SK-N-SH treated with all-trans-retinoic acid at 6 μM for 48 hours (cell line): ENCODE measurements at regions not wholly inside any gene's neighbourhood (a gene's known extent, or its start where the extent isn't known, plus 50 kb on each side); places are given as distances from the start of the nearest gene placed in this dataset.
"Not testable (repeated sequence)": the region's sequence is repeated elsewhere in the genome, so short reads cannot be mapped to it uniquely, and the experiment has no call there.

Source experiments
- ATAC-seq: fragments of 200-7000 bp; cut with Tn5 transposase; 3 replicates; pipeline ENCODE4 v1.9.1; 2020; ENCODE audit warnings: mild to moderate bottlenecking, moderate library complexity
- ARNTL ChIP-seq: fragments of 450-650 bp; formaldehyde crosslinking; IDR thresholded peaks from 2 replicates; pipeline ENCODE4 v1.5.0; 2020; ENCODE audit warnings: low read depth, mild to moderate bottlenecking, moderate library complexity, borderline replicate concordance
- BACH2 ChIP-seq: fragments of 250-450 bp; sonication (Bioruptor Pico); IDR thresholded peaks from 2 replicates; pipeline ENCODE4 v1.9.0; 2021; ENCODE audit warnings: mild to moderate bottlenecking, borderline replicate concordance
- CSDC2 ChIP-seq: fragments of 250-450 bp; sonication (Bioruptor Pico); IDR thresholded peaks from 2 replicates; pipeline ENCODE4 v1.5.0; 2020; ENCODE audit warnings: mild to moderate bottlenecking, moderate library complexity
- ESRRG ChIP-seq: fragments of 250-450 bp; sonication (Bioruptor Pico); IDR thresholded peaks from 2 replicates; pipeline ENCODE4 v1.6.1; 2021; ENCODE audit warnings: mild to moderate bottlenecking
- ISL1 ChIP-seq: fragments of 250-450 bp; sonication (Bioruptor Pico); IDR thresholded peaks from 2 replicates; pipeline ENCODE4 v2.1.2; 2022; ENCODE audit warnings: mild to moderate bottlenecking, moderate library complexity
- OSR1 ChIP-seq: fragments of 250-450 bp; sonication (Bioruptor Pico); IDR thresholded peaks from 2 replicates; pipeline ENCODE4 v1.8.0; 2022; ENCODE audit warnings: moderate library complexity, mild to moderate bottlenecking, inconsistent platforms
- RARB ChIP-seq: fragments of 250-450 bp; sonication (Bioruptor Pico); IDR thresholded peaks from 2 replicates; pipeline ENCODE4 v1.8.0; 2021; ENCODE audit warnings: mild to moderate bottlenecking, moderate library complexity
- SNAI2 ChIP-seq: fragments of 250-450 bp; sonication (Bioruptor Pico); IDR thresholded peaks from 2 replicates; pipeline ENCODE4 v1.5.0; 2020; ENCODE audit warnings: mild to moderate bottlenecking, moderate library complexity
- TCF4 ChIP-seq: fragments of 250-450 bp; sonication (Bioruptor Pico); IDR thresholded peaks from 2 replicates; pipeline ENCODE4 v1.8.0; 2021; ENCODE audit warnings: mild to moderate bottlenecking, moderate library complexity, borderline replicate concordance
- TOX ChIP-seq: fragments of 250-450 bp; sonication (Bioruptor Pico); IDR thresholded peaks from 2 replicates; pipeline ENCODE4 v1.8.0; 2021; ENCODE audit warnings: mild to moderate bottlenecking, moderate library complexity, borderline replicate concordance
- ZC3H10 ChIP-seq: fragments of 250-450 bp; sonication (Bioruptor Pico); IDR thresholded peaks from 2 replicates; pipeline ENCODE4 v1.5.1; 2021; ENCODE audit warnings: mild to moderate bottlenecking, moderate library complexity
- ZFP3 ChIP-seq: fragments of 250-450 bp; sonication (Bioruptor Pico); IDR thresholded peaks from 2 replicates; pipeline ENCODE4 v1.5.0; 2020; ENCODE audit warnings: mild to moderate bottlenecking, moderate library complexity
- ZFP30 ChIP-seq: fragments of 450-650 bp; formaldehyde crosslinking; IDR thresholded peaks from 2 replicates; pipeline ENCODE4 v1.5.0; 2022; ENCODE audit warnings: mild to moderate bottlenecking, moderate library complexity
- ZNF565 ChIP-seq: fragments of 450-650 bp; formaldehyde crosslinking; conservative IDR thresholded peaks from 2 replicates; pipeline ENCODE4 v1.5.0; 2020; ENCODE audit warnings: low read depth, mild to moderate bottlenecking, moderate library complexity
- ZNF70 ChIP-seq: fragments of 450-650 bp; formaldehyde crosslinking; IDR thresholded peaks from 2 replicates; pipeline ENCODE4 v1.5.0; 2020; ENCODE audit warnings: mild to moderate bottlenecking, moderate library complexity
- ZNF8 ChIP-seq: fragments of 450-650 bp; formaldehyde crosslinking; IDR thresholded peaks from 2 replicates; pipeline ENCODE4 v1.5.0; 2020; ENCODE audit warnings: mild to moderate bottlenecking, moderate library complexity
- TF ChIP-seq, protein P1 (sequence below): fragments of 250-450 bp; sonication (Bioruptor Pico); IDR thresholded peaks from 2 replicates; pipeline ENCODE4 v1.8.0; 2020; ENCODE audit warnings: mild to moderate bottlenecking, moderate library complexity, borderline replicate concordance
- TF ChIP-seq, protein P2 (sequence below): fragments of 250-450 bp; sonication (Bioruptor Pico); IDR thresholded peaks from 2 replicates; pipeline ENCODE4 v1.5.0; 2020; ENCODE audit warnings: mild to moderate bottlenecking, moderate library complexity
- TF ChIP-seq, protein P3 (sequence below): fragments of 250-450 bp; sonication (Bioruptor Pico); IDR thresholded peaks from 2 replicates; pipeline ENCODE4 v1.8.0; 2021; ENCODE audit warnings: low read depth, mild to moderate bottlenecking, moderate library complexity, borderline replicate concordance
- TF ChIP-seq, protein P4 (sequence below): fragments of 250-450 bp; sonication (Bioruptor Pico); IDR thresholded peaks from 2 replicates; pipeline ENCODE4 v1.5.1; 2020; ENCODE audit warnings: low read depth, mild to moderate bottlenecking, moderate library complexity

DNA sequence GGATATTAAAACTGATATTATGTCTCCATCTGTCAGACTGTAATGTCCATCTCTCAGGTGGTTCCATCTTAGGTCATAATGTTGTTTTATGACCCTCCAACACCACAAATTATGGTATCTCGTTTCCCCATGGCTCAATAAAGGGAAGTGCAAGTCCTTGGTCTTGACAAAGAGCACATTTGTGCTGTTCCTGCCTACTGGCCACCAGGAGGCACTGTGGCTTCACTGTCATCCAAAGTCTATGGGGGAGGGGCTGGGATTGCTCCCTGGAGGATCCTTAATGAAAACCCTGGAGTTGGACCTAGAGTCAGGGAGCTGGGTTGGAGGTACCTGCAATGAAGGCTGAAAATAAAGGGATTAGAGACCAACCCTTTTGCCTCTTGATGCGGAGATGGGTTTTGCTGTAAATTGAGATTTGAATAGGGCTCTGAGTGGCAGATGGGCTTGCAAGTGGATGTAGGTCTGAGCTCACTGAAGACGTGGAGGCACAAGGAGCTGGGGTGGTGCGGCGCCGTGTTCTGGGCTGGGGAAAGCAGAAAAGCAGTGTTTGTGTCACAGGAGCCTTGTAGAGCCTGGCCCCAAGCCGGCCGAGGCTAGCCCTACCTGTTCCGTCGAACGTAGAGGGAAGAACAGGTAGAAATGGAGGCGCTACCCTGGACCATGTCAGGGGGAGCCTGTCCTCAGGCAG, 180.5 kb upstream of the PRSS58 start:
- no peak for TF ChIP-seq ZC3H10 (CRISPR knock-in tag)
- TF ChIP-seq ARNTL = no peak
- TF ChIP-seq, all 23 proteins: peak for 0
- peak; percentile 18; the same call in 2 of the 3 replicates for ATAC-seq

DNA sequence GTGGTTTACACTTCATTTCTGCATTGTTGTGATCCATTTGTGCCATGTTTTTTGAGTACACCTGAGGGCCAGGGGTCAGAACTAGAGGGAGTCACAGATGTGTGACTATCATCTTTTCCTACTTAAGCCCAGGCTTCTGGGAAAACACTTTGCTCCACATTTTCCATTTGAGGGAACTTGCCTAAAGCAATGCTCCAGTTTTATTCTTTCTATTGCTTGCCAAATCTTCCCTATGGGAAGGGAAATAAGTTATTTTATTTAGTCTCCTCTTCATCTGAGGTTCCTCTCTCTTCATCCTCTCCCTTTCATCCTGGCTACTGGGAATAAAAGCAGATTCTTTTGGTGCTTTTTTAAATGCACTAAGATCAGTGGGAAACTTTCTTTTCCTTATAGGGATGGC, 179.9 kb upstream of the PRSS58 start:
- ATAC-seq = no peak
- TF ChIP-seq TOX (no peak), CSDC2 (CRISPR knock-in tag) (no peak), ZC3H10 (CRISPR knock-in tag) (no peak), ESRRG (CRISPR knock-in tag) (no peak), TCF4 (CRISPR knock-in tag) (no peak), OSR1 (CRISPR knock-in tag) (no peak), RARB (CRISPR knock-in tag) (no peak), ZFP30 (CRISPR knock-in tag) (no peak), SNAI2 (CRISPR knock-in tag) (no peak), ZNF8 (CRISPR knock-in tag) (no peak), ZFP3 (CRISPR knock-in tag) (no peak), ARNTL (no peak)
- TF ChIP-seq, protein P1, sequence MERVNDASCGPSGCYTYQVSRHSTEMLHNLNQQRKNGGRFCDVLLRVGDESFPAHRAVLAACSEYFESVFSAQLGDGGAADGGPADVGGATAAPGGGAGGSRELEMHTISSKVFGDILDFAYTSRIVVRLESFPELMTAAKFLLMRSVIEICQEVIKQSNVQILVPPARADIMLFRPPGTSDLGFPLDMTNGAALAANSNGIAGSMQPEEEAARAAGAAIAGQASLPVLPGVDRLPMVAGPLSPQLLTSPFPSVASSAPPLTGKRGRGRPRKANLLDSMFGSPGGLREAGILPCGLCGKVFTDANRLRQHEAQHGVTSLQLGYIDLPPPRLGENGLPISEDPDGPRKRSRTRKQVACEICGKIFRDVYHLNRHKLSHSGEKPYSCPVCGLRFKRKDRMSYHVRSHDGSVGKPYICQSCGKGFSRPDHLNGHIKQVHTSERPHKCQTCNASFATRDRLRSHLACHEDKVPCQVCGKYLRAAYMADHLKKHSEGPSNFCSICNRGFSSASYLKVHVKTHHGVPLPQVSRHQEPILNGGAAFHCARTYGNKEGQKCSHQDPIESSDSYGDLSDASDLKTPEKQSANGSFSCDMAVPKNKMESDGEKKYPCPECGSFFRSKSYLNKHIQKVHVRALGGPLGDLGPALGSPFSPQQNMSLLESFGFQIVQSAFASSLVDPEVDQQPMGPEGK (CRISPR knock-in tag) = no peak
- TF ChIP-seq, protein P2, sequence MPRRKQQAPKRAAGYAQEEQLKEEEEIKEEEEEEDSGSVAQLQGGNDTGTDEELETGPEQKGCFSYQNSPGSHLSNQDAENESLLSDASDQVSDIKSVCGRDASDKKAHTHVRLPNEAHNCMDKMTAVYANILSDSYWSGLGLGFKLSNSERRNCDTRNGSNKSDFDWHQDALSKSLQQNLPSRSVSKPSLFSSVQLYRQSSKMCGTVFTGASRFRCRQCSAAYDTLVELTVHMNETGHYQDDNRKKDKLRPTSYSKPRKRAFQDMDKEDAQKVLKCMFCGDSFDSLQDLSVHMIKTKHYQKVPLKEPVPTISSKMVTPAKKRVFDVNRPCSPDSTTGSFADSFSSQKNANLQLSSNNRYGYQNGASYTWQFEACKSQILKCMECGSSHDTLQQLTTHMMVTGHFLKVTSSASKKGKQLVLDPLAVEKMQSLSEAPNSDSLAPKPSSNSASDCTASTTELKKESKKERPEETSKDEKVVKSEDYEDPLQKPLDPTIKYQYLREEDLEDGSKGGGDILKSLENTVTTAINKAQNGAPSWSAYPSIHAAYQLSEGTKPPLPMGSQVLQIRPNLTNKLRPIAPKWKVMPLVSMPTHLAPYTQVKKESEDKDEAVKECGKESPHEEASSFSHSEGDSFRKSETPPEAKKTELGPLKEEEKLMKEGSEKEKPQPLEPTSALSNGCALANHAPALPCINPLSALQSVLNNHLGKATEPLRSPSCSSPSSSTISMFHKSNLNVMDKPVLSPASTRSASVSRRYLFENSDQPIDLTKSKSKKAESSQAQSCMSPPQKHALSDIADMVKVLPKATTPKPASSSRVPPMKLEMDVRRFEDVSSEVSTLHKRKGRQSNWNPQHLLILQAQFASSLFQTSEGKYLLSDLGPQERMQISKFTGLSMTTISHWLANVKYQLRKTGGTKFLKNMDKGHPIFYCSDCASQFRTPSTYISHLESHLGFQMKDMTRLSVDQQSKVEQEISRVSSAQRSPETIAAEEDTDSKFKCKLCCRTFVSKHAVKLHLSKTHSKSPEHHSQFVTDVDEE (CRISPR knock-in tag) = no peak
- TF ChIP-seq, protein P3, sequence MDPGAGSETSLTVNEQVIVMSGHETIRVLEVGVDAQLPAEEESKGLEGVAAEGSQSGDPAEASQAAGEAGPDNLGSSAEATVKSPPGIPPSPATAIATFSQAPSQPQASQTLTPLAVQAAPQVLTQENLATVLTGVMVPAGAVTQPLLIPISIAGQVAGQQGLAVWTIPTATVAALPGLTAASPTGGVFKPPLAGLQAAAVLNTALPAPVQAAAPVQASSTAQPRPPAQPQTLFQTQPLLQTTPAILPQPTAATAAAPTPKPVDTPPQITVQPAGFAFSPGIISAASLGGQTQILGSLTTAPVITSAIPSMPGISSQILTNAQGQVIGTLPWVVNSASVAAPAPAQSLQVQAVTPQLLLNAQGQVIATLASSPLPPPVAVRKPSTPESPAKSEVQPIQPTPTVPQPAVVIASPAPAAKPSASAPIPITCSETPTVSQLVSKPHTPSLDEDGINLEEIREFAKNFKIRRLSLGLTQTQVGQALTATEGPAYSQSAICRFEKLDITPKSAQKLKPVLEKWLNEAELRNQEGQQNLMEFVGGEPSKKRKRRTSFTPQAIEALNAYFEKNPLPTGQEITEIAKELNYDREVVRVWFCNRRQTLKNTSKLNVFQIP (CRISPR knock-in tag) = no peak

DNA sequence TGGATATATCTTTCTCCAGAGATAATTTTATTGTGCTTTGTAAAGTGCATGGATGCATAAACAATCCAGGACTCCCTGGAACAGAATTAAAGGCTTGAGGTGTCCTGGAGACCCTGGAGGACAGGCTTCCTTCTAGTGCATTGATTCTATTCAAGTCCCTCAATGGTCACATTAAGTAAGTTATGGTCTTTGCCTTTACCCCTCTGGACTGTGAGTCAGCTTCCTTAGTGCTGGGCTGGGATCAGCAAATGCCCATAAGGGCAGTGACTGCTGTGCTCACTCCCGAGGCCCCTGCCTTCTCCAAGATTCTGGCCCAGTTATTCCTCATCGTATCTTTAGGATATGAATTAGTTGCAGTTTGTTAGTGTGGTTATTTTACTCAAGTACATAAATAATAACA, 178.7 kb upstream of the PRSS58 start:
- TF ChIP-seq, protein P4, sequence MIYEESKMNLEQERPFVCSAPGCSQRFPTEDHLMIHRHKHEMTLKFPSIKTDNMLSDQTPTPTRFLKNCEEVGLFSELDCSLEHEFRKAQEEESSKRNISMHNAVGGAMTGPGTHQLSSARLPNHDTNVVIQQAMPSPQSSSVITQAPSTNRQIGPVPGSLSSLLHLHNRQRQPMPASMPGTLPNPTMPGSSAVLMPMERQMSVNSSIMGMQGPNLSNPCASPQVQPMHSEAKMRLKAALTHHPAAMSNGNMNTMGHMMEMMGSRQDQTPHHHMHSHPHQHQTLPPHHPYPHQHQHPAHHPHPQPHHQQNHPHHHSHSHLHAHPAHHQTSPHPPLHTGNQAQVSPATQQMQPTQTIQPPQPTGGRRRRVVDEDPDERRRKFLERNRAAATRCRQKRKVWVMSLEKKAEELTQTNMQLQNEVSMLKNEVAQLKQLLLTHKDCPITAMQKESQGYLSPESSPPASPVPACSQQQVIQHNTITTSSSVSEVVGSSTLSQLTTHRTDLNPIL = no peak
- TF ChIP-seq SNAI2 (CRISPR knock-in tag) = no peak
- TF ChIP-seq, all 23 proteins: peak for 0
- ATAC-seq = no peak

DNA sequence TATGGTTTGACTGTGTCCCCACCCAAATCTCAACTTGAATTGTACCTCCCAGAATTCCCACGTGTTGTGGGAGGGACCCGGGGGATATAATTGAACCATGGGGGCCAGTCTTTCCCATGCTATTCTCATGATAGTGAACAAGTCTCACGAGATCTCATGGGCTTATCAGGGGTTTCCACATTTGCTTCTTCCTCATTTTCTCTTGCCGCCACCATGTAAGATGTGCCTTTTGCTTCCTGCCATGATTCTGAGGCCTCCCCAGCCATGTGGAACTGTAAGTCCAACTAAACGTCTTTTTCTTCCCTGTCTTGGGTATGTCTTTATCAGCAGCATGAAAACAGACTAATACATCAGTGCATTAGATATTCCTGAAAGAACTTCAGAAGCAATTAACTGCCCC, 177.7 kb upstream of the PRSS58 start:
- ATAC-seq = not testable (repeated sequence)

DNA sequence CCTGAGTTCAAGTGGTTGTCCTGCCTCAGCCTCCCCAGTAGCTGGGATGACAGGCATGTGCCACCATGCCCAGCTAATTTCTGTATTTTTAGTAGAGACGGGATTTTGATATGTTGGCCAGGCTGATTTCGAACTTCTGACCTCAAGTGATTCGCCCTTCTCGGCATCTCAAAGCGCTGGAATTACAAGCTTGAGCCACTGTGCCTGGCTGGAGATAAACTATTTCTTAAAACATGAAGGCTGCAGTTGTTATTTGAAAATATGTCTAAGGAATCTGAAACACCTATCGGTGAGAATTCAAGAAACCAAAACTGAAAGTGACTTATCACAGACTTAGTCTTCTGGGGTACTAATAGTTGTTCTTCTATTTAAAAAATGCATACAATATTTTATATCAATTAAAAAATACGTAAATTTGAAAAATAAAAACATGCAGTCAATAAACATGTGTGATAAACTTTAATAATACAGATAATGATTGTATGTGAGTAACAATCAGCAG, 176.9 kb upstream of the PRSS58 start:
- ATAC-seq = no peak
- TF ChIP-seq ISL1 (CRISPR knock-in tag) (no peak), BACH2 (CRISPR knock-in tag) (no peak), ARNTL (no peak), ZNF8 (CRISPR knock-in tag) (no peak), ZNF70 (no peak), OSR1 (CRISPR knock-in tag) (no peak), ZNF565 (CRISPR knock-in tag) (no peak), RARB (CRISPR knock-in tag) (no peak), ZFP30 (CRISPR knock-in tag) (no peak), TCF4 (CRISPR knock-in tag) (no peak), ZFP3 (CRISPR knock-in tag) (no peak)
- TF ChIP-seq, protein P2 (CRISPR knock-in tag) = no peak
- TF ChIP-seq, protein P3 (CRISPR knock-in tag) = no peak
